ENCODE measurements at regions not wholly inside any gene's neighbourhood (a gene's known extent, or its start where the extent isn't known, plus 50 kb on each side); places are given as distances from the start of the nearest gene placed in this dataset.

DNA sequence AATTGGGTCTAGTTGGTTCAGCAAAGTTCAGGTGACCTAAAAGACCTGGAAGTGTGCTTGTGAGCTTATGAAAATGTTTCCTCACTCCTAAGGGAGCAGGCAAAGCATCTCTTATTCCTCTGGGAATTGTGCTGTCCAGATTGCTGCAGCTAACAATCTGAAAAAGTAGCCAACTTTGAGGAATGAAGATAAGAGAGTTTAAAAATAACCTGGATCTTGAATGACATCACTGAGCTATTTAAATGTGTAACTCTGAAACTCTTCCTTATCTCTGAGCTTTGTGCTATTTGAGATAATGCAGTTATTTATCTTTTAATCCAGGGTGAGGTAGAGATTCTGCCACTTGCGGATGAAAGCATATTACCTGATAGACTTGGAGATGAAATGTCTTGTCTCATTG, 384.8 kb downstream of the PPP4R3C start:
- H3K4me1 ChIP-seq (ENCODE audit: insufficient read depth): no peaks in the 10 kb centered on the region
- in situ Hi-C loops (cut with MboI): no loop called here
- 75 to 80% methylated on average over 1 of the region's 1 CpG for WGBS, 2 experiments (ENCODE audit: low coverage in 1 of 2, low lambda C conversion rate in 2 of 2, missing lambda C conversion rate in 2 of 2)
- H3K9me3 ChIP-seq (ENCODE audit: low read depth): no peaks in the 10 kb centered on the region
- H3K27ac ChIP-seq: no peak overlapping the region
- H3F3A ChIP-seq (ENCODE audit: insufficient read depth): no peaks in the 10 kb centered on the region
- no peaks in the 10 kb centered on the region for H3K36me3 ChIP-seq (ENCODE audit: low read depth)
- no peak for DNase-seq
- H3K79me2 ChIP-seq (ENCODE audit: insufficient read depth): no peaks in the 10 kb centered on the region
- no peak overlapping the region for H2AFZ ChIP-seq
- H4K20me1 ChIP-seq (ENCODE audit: insufficient read depth): no peaks in the 10 kb centered on the region
- H3K9me2 ChIP-seq (ENCODE audit: insufficient read depth): no peaks in the 10 kb centered on the region
- H3K4me3 ChIP-seq: no peak overlapping the region
- H3K4me2 ChIP-seq (ENCODE audit: unreplicated experiment): no peak overlapping the region
- no peak overlapping the region for H3K9ac ChIP-seq
- H3K27me3 ChIP-seq (replicated peaks; ENCODE audit: insufficient read depth): no peaks in the 10 kb centered on the region
- TF ChIP-seq EZH2phosphoT487 (IDR thresholded peaks at IDR 0.05; ENCODE audit: insufficient read depth, low read depth) (no peak), EZH2 (IDR thresholded peaks at IDR 0.05; ENCODE audit: insufficient read depth, poor library complexity, severe bottlenecking) (no peak)

DNA sequence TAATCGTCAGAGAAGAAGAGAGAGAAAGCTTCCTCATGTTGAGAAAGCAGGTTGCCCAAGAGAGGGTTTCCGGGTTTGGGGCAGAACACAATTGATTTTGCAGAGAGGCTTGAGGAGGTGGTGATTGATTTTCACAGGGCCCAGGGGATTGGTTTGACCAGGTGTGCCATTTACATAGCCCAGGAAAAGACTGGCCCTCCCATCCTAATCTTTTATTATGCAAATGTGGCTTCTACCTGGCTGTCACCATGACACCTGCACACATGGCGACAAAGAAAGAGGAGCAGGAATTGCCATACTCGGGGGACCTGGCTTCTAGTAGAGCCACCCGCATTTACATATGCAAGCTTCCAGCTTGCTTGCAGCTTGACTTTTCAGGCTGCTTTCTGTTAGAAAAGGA, 405.3 kb downstream of the PPP4R3C start:
- no peaks in the 10 kb centered on the region for H3F3A ChIP-seq (ENCODE audit: insufficient read depth)

DNA sequence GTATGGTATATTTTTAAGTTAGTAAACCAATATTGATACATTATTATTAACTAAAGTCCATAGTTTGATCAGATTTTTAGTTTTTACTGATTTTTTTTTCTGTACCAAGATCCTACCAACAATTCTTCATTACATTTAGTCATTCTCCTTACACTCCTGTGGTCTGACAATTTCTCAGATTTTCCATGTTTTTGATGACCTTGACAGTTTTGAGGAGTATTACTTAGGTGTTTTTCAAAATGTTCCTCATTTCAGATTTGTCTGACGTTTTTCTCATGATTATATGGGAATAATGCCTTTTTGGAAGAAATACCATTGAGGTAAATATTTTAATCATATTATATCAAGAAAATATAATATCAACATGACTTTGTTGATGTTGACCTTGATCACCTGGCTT, 423.8 kb downstream of the PPP4R3C start:
- no peaks in the 10 kb centered on the region for H3F3A ChIP-seq (ENCODE audit: insufficient read depth)
- DNase-seq: no peak
- H3K4me3 ChIP-seq: no peak overlapping the region
- H3K9me2 ChIP-seq (ENCODE audit: insufficient read depth): no peaks in the 10 kb centered on the region
- H3K27ac ChIP-seq: no peak overlapping the region
- no peaks in the 10 kb centered on the region for H3K9me3 ChIP-seq (ENCODE audit: low read depth)
- no peaks in the 10 kb centered on the region for H3K4me1 ChIP-seq (ENCODE audit: insufficient read depth)
- in situ Hi-C loops (cut with MboI): no loop called here
- H3K27me3 ChIP-seq (replicated peaks; ENCODE audit: insufficient read depth): no peaks in the 10 kb centered on the region
- H3K36me3 ChIP-seq (ENCODE audit: low read depth): no peaks in the 10 kb centered on the region
- no peak overlapping the region for H3K9ac ChIP-seq
- no peak overlapping the region for H3K4me2 ChIP-seq (ENCODE audit: unreplicated experiment)
- WGBS, 2 experiments (ENCODE audit: low coverage in 1 of 2, low lambda C conversion rate in 2 of 2, missing lambda C conversion rate in 2 of 2): 11 to 25% methylated on average over 1 of the region's 1 CpG
- TF ChIP-seq EZH2 (IDR thresholded peaks at IDR 0.05; ENCODE audit: insufficient read depth, poor library complexity, severe bottlenecking) (no peak), EZH2phosphoT487 (IDR thresholded peaks at IDR 0.05; ENCODE audit: insufficient read depth, low read depth) (no peak)
- no peaks in the 10 kb centered on the region for H3K79me2 ChIP-seq (ENCODE audit: insufficient read depth)
- H2AFZ ChIP-seq: no peak overlapping the region
- H4K20me1 ChIP-seq (ENCODE audit: insufficient read depth): no peaks in the 10 kb centered on the region

More for the DNA sequence above, 405.3 kb downstream of the PPP4R3C start:
- Histone ChIP-seq H2AFZ (no peak overlapping the region), H3K4me1 (ENCODE audit: insufficient read depth) (no peaks in the 10 kb centered on the region), H3K36me3 (ENCODE audit: low read depth) (no peaks in the 10 kb centered on the region), H3K4me2 (ENCODE audit: unreplicated experiment) (no peak overlapping the region), H3K27me3 (replicated peaks; ENCODE audit: insufficient read depth) (no peaks in the 10 kb centered on the region), H3K4me3 (no peak overlapping the region), H3K27ac (no peak overlapping the region), H3K79me2 (ENCODE audit: insufficient read depth) (no peaks in the 10 kb centered on the region), H3K9me3 (ENCODE audit: low read depth) (no peaks in the 10 kb centered on the region), H3K9me2 (ENCODE audit: insufficient read depth) (no peaks in the 10 kb centered on the region), H4K20me1 (ENCODE audit: insufficient read depth) (no peaks in the 10 kb centered on the region), H3K9ac (no peak overlapping the region)
- in situ Hi-C loops (cut with MboI): no loop called here
- DNase-seq: no peak
- TF ChIP-seq EZH2 (IDR thresholded peaks at IDR 0.05; ENCODE audit: insufficient read depth, poor library complexity, severe bottlenecking): no peak
- no peak for TF ChIP-seq EZH2phosphoT487 (IDR thresholded peaks at IDR 0.05; ENCODE audit: insufficient read depth, low read depth)
- 41 to 47% methylated on average over 5 of the region's 5 CpGs for whole genome bisulfite sequencing, 2 experiments (ENCODE audit: low coverage in 1 of 2, low lambda C conversion rate in 2 of 2, missing lambda C conversion rate in 2 of 2)

DNA sequence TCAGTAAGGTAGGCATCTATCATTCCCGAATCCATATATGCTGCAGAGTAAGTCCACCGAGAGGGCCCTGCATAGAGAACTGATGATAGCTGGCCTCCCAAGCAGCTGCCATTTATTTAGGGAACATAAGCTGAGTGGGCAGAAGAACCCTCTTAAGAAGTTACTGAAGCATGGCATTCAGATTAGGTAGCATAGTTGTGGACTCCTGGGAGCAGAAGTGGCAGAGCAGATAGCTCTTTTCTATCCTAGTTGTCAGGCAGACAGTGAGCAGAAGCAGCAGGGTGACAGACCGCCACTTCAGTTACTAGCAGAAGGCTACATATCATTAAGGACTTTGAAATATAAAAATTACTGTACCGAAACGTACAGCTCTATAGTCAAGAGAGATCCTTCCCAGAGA, 454.7 kb downstream of the PPP4R3C start:
- Histone ChIP-seq H3K9ac (no peak overlapping the region), H3K27ac (no peak overlapping the region), H3K79me2 (ENCODE audit: insufficient read depth) (no peaks in the 10 kb centered on the region), H3K9me2 (ENCODE audit: insufficient read depth) (no peaks in the 10 kb centered on the region), H3K36me3 (ENCODE audit: low read depth) (no peaks in the 10 kb centered on the region), H4K20me1 (ENCODE audit: insufficient read depth) (no peaks in the 10 kb centered on the region), H3K9me3 (ENCODE audit: low read depth) (no peaks in the 10 kb centered on the region), H3K27me3 (replicated peaks; ENCODE audit: insufficient read depth) (no peaks in the 10 kb centered on the region), H3K4me1 (ENCODE audit: insufficient read depth) (no peaks in the 10 kb centered on the region), H3K4me2 (ENCODE audit: unreplicated experiment) (no peak overlapping the region), H2AFZ (no peak overlapping the region), H3F3A (ENCODE audit: insufficient read depth) (no peaks in the 10 kb centered on the region), H3K4me3 (no peak overlapping the region)
- in situ Hi-C loops (cut with MboI): no loop called here
- TF ChIP-seq EZH2phosphoT487 (IDR thresholded peaks at IDR 0.05; ENCODE audit: insufficient read depth, low read depth) (no peak), EZH2 (IDR thresholded peaks at IDR 0.05; ENCODE audit: insufficient read depth, poor library complexity, severe bottlenecking) (no peak)
- DNase-seq: no peak
- WGBS, 2 experiments (ENCODE audit: low coverage in 1 of 2, low lambda C conversion rate in 2 of 2, missing lambda C conversion rate in 2 of 2): 53 to 57% methylated on average over 5 of the region's 5 CpGs

DNA sequence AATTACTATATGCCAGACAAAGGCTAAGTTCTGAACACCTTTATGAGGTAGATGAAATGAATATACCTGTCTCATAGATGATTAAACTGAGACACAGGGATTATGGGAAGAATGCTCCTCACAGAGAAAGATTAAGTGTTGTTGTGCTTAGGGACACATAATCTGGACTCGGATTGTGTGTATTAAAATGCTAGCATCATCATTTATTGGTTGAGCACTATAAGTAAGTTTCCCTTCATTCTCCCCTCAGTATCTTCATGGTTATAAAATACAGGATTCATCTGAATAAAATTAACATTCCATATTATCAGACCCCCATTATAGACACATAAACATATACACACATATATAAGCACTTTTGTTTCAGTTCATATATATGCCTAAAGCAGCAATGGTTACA, 463.5 kb downstream of the PPP4R3C start:
- WGBS, 2 experiments (ENCODE audit: low coverage in 1 of 2, low lambda C conversion rate in 2 of 2, missing lambda C conversion rate in 2 of 2): 50 to 67% methylated on average over 1 of the region's 1 CpG
- DNase-seq: no peak
- H2AFZ ChIP-seq: no peak overlapping the region

More for the DNA sequence above, 463.5 kb downstream of the PPP4R3C start:
- Histone ChIP-seq H3K4me2 (ENCODE audit: unreplicated experiment) (no peak overlapping the region), H3K4me1 (ENCODE audit: insufficient read depth) (no peaks in the 10 kb centered on the region), H3K27me3 (replicated peaks; ENCODE audit: insufficient read depth) (no peaks in the 10 kb centered on the region), H3K4me3 (no peak overlapping the region), H3K9ac (no peak overlapping the region), H3K9me3 (ENCODE audit: low read depth) (no peaks in the 10 kb centered on the region), H3K36me3 (ENCODE audit: low read depth) (no peaks in the 10 kb centered on the region), H3K9me2 (ENCODE audit: insufficient read depth) (no peaks in the 10 kb centered on the region), H4K20me1 (ENCODE audit: insufficient read depth) (no peaks in the 10 kb centered on the region), H3K27ac (no peak overlapping the region), H3K79me2 (ENCODE audit: insufficient read depth) (no peaks in the 10 kb centered on the region), H3F3A (ENCODE audit: insufficient read depth) (no peaks in the 10 kb centered on the region)
- no peak for TF ChIP-seq EZH2 (IDR thresholded peaks at IDR 0.05; ENCODE audit: insufficient read depth, poor library complexity, severe bottlenecking)
- TF ChIP-seq EZH2phosphoT487 (IDR thresholded peaks at IDR 0.05; ENCODE audit: insufficient read depth, low read depth): no peak
- in situ Hi-C loops (cut with MboI): no loop called here

Measured in GM23248 (cell line).